OCI-LY1 (cell line): ENCODE measurements at regions not wholly inside any gene's neighbourhood (a gene's known extent, or its start where the extent isn't known, plus 50 kb on each side); places are given as distances from the start of the nearest gene placed in this dataset.

Experiments used
- H2AFZ ChIP-seq: fragments of 200-600 bp; sonication (generic), shearing (Covaris generic); 2 replicates; pipeline ENCODE4 v1.6.0; 2014; ENCODE audit warnings: antibody characterized with exemption, mild to moderate bottlenecking, low read length
- H3F3A ChIP-seq: fragments of 200-600 bp; sonication (generic), shearing (Covaris generic); 2 replicates; pipeline ENCODE4 v1.6.0; 2014; ENCODE audit warnings: mild to moderate bottlenecking, antibody characterized with exemption, low read length, moderate library complexity; ENCODE audit not compliant: insufficient read depth
- H3K27ac ChIP-seq: fragments of 200-600 bp; sonication (generic); 2 replicates; pipeline ENCODE4 v1.5.1; 2014; ENCODE audit warnings: low read length, mixed run types, mild to moderate bottlenecking, low read depth; ENCODE audit not compliant: poor library complexity, severe bottlenecking
- H3K27me3 ChIP-seq: fragments of 200-600 bp; sonication (generic); 2 replicates; pipeline ENCODE4 v1.6.0; 2014; ENCODE audit warnings: antibody characterized with exemption, mild to moderate bottlenecking, low read length, moderate library complexity; ENCODE audit not compliant: insufficient read depth
- H3K36me3 ChIP-seq: fragments of 200-600 bp; sonication (generic); 2 replicates; pipeline ENCODE4 v1.6.1; 2014; ENCODE audit warnings: mild to moderate bottlenecking, antibody characterized with exemption, low read length, moderate library complexity, mixed read lengths; ENCODE audit not compliant: insufficient read depth
- H3K4me1 ChIP-seq: fragments of 200-600 bp; sonication (generic); 2 replicates; pipeline ENCODE4 v1.5.1; 2014; ENCODE audit warnings: mild to moderate bottlenecking, low read length, moderate library complexity; ENCODE audit not compliant: insufficient read depth, severe bottlenecking
- H3K4me2 ChIP-seq: fragments of 200-600 bp; sonication (generic), shearing (Covaris generic); 2 replicates; pipeline ENCODE4 v1.6.1; 2014; ENCODE audit warnings: low read length
- H3K4me3 ChIP-seq: fragments of 200-600 bp; sonication (generic); 2 replicates; pipeline ENCODE4 v1.5.1; 2014; ENCODE audit warnings: low read length, low read depth, mild to moderate bottlenecking, mixed read lengths; ENCODE audit not compliant: poor library complexity, severe bottlenecking
- H3K79me2 ChIP-seq: fragments of 200-600 bp; shearing (Covaris generic); 2 replicates; pipeline ENCODE4 v1.6.1; 2016; ENCODE audit warnings: mixed run types, low read length, mixed read lengths; ENCODE audit not compliant: insufficient read depth
- H3K9ac ChIP-seq: fragments of 200-600 bp; sonication (generic), shearing (Covaris generic); 2 replicates; pipeline ENCODE4 v1.6.1; 2014; ENCODE audit warnings: mild to moderate bottlenecking, low read length, mixed read lengths
- H3K9me2 ChIP-seq: fragments of 200-600 bp; sonication (generic), shearing (Covaris generic); 2 replicates; pipeline ENCODE4 v1.6.1; 2014; ENCODE audit warnings: low read depth, mild to moderate bottlenecking, low read length, mixed read lengths
- H3K9me3 ChIP-seq: fragments of 200-600 bp; shearing (Covaris generic); 2 replicates; pipeline ENCODE4 v1.6.1; 2014; ENCODE audit warnings: low read length, mixed read lengths
- H4K20me1 ChIP-seq: fragments of 200-600 bp; sonication (generic), shearing (Covaris generic); 2 replicates; pipeline ENCODE4 v1.6.0; 2016; ENCODE audit warnings: mild to moderate bottlenecking, low read length; ENCODE audit not compliant: insufficient read depth
- CTCF ChIP-seq: fragments of 200-600 bp; sonication (generic), shearing (Covaris generic); IDR thresholded peaks from 2 replicates; pipeline ENCODE4 v1.5.1; 2017; ENCODE audit warnings: mild to moderate bottlenecking, antibody characterized with exemption, low read length, moderate library complexity, mixed read lengths
- EZH2 ChIP-seq: fragments of 200-600 bp; sonication (generic), shearing (Covaris generic); IDR thresholded peaks from 2 replicates; pipeline ENCODE4 v1.8.0; 2017; ENCODE audit warnings: borderline replicate concordance, mixed run types, mild to moderate bottlenecking, antibody characterized with exemption, low read length, moderate library complexity, mixed read lengths

- no peaks in the 10 kb centered on the region for H3K79me2 ChIP-seq
- H3F3A ChIP-seq, result peaks cover 4% of the 10 kb centered on the region; the same call in 1 of the 2 replicates
- no peaks in the 10 kb centered on the region for H3K9me3 ChIP-seq
- 0 out of 2 replicates have a peak overlapping the region, but pooled peaks have one; percentile 25 for H3K4me2 ChIP-seq
- no peak overlapping the region for H3K4me3 ChIP-seq
- H3K27ac ChIP-seq, result no peak overlapping the region
- no peaks in the 10 kb centered on the region for H4K20me1 ChIP-seq
- no peak overlapping the region for H3K9ac ChIP-seq
- no peaks in the 10 kb centered on the region for H3K27me3 ChIP-seq
- H3K9me2 ChIP-seq, result no peaks in the 10 kb centered on the region
- peaks cover 51% of the 10 kb centered on the region for H3K4me1 ChIP-seq
- no peaks in the 10 kb centered on the region for H3K36me3 ChIP-seq
- H2AFZ ChIP-seq, result no peak overlapping the region
- TF ChIP-seq EZH2, result no peak
- no peak for TF ChIP-seq CTCF
These were observed 170.3 kb upstream of the SOX2 start for GRCh38 chr3:181541414-181541813.

GRCh38 chr3:181534781-181535221 lies 176.9 kb upstream of the SOX2 start:
- Histone ChIP-seq H3K27me3 (no peaks in the 10 kb centered on the region), H3K4me3 (peak overlapping the region; percentile 1), H3F3A (no peaks in the 10 kb centered on the region), H3K27ac (peak overlapping the region; percentile 24), H2AFZ (no peak overlapping the region), H3K9ac (no peak overlapping the region; the same call in 1 of the 2 replicates), H3K9me2 (no peaks in the 10 kb centered on the region), H3K9me3 (no peaks in the 10 kb centered on the region), H3K79me2 (no peaks in the 10 kb centered on the region), H3K4me1 (peaks cover 44% of the 10 kb centered on the region), H4K20me1 (no peaks in the 10 kb centered on the region), H3K4me2 (peak overlapping the region; percentile 37; the same call in 1 of the 2 replicates), H3K36me3 (no peaks in the 10 kb centered on the region)
- TF ChIP-seq CTCF (no peak), EZH2 (no peak)

GRCh38 chr3:181533811-181534210 lies 177.9 kb upstream of the SOX2 start:
- H3K79me2 ChIP-seq, result no peaks in the 10 kb centered on the region
- H3K27ac ChIP-seq, result no peak overlapping the region
- H3K4me3 ChIP-seq, result no peak overlapping the region
- no peaks in the 10 kb centered on the region for H3K9me3 ChIP-seq
- H3K4me1 ChIP-seq, result peaks cover 44% of the 10 kb centered on the region
- 0 out of 2 replicates have a peak overlapping the region, but pooled peaks have one; percentile 0 for H3K4me2 ChIP-seq
- H3F3A ChIP-seq, result no peaks in the 10 kb centered on the region
- no peaks in the 10 kb centered on the region; the same call in 1 of the 2 replicates for H3K36me3 ChIP-seq
- no peaks in the 10 kb centered on the region for H3K9me2 ChIP-seq
- H4K20me1 ChIP-seq, result no peaks in the 10 kb centered on the region
- H3K27me3 ChIP-seq, result no peaks in the 10 kb centered on the region
- TF ChIP-seq CTCF (no peak), EZH2 (no peak)
- no peak overlapping the region for H2AFZ ChIP-seq
- H3K9ac ChIP-seq, result no peak overlapping the region
